DOHH2 (cell line): ENCODE measurements at regions not wholly inside any gene's neighbourhood (a gene's known extent, or its start where the extent isn't known, plus 50 kb on each side); places are given as distances from the start of the nearest gene placed in this dataset.

Source experiments
- H3F3A ChIP-seq: fragments of 200-600 bp; sonication (generic), shearing (Covaris generic); 2 replicates; pipeline ENCODE4 v1.6.0; 2016; ENCODE audit warnings: antibody characterized with exemption, mild to moderate bottlenecking; ENCODE audit not compliant: control insufficient read depth, insufficient read depth
- H3K27ac ChIP-seq: fragments of 200-600 bp; sonication (generic); 2 replicates; pipeline ENCODE4 v1.5.1; 2014; ENCODE audit warnings: low read depth, mild to moderate bottlenecking, low read length, moderate library complexity
- H3K27me3 ChIP-seq: fragments of 200-600 bp; sonication (generic); 2 replicates; pipeline ENCODE4 v1.6.1; 2014; ENCODE audit warnings: mild to moderate bottlenecking, low read length, mixed read lengths; ENCODE audit not compliant: control insufficient read depth
- H3K36me3 ChIP-seq: fragments of 200-600 bp; sonication (generic); 2 replicates; pipeline ENCODE4 v1.6.1; 2014; ENCODE audit warnings: mild to moderate bottlenecking, low read length, moderate library complexity, mixed read lengths; ENCODE audit not compliant: control insufficient read depth
- H3K4me1 ChIP-seq: fragments of 200-600 bp; sonication (generic); 2 replicates; pipeline ENCODE4 v1.6.1; 2014; ENCODE audit warnings: mild to moderate bottlenecking, low read length, mixed read lengths; ENCODE audit not compliant: control insufficient read depth
- H3K4me2 ChIP-seq: fragments of 200-600 bp; sonication (generic); 2 replicates; pipeline ENCODE4 v1.6.0; 2014; ENCODE audit warnings: mild to moderate bottlenecking, low read length, moderate library complexity
- H3K4me3 ChIP-seq: fragments of 200-600 bp; sonication (generic); 2 replicates; pipeline ENCODE4 v1.5.1; 2014; ENCODE audit warnings: mild to moderate bottlenecking, low read length, mixed read lengths
- H3K79me2 ChIP-seq: fragments of 200-600 bp; sonication (generic); 2 replicates; pipeline ENCODE4 v1.6.1; 2014; ENCODE audit warnings: mild to moderate bottlenecking, low read length, mixed read lengths; ENCODE audit not compliant: control insufficient read depth
- H3K9me2 ChIP-seq: fragments of 200-600 bp; sonication (generic); replicated peaks from 2 replicates; pipeline ENCODE4 v1.6.1; 2014; ENCODE audit warnings: mild to moderate bottlenecking, low read length, mixed read lengths; ENCODE audit not compliant: control insufficient read depth
- H3K9me3 ChIP-seq: fragments of 200-600 bp; sonication (generic); 2 replicates; pipeline ENCODE4 v1.6.1; 2014; ENCODE audit warnings: antibody characterized with exemption, low read length, mixed read lengths; ENCODE audit not compliant: control insufficient read depth, insufficient read depth
- H4K20me1 ChIP-seq: fragments of 200-600 bp; sonication (generic); 2 replicates; pipeline ENCODE4 v1.6.0; 2014; ENCODE audit warnings: low read depth, mild to moderate bottlenecking, antibody characterized with exemption, low read length, moderate library complexity; ENCODE audit not compliant: control insufficient read depth, insufficient read depth
- CTCF ChIP-seq: fragments of 200-600 bp; sonication (generic); IDR thresholded peaks from one replicate; pipeline ENCODE4 v1.5.1; 2014; ENCODE audit warnings: antibody characterized with exemption, mild to moderate bottlenecking, low read depth, low read length; ENCODE audit not compliant: poor library complexity, severe bottlenecking
- EZH2phosphoT487 ChIP-seq: fragments of 200-600 bp; sonication (generic); IDR thresholded peaks from 2 replicates; pipeline ENCODE4 v1.6.1; 2017; ENCODE audit warnings: borderline replicate concordance, mild to moderate bottlenecking, antibody characterized with exemption, low read length, moderate library complexity, mixed read lengths

- Histone ChIP-seq H3K27me3 (no peaks in the 10 kb centered on the region), H3K79me2 (peaks cover 3% of the 10 kb centered on the region; the same call in 1 of the 2 replicates), H3K9me3 (no peaks in the 10 kb centered on the region), H3K4me2 (no peak overlapping the region), H3F3A (peaks cover 19% of the 10 kb centered on the region), H4K20me1 (no peaks in the 10 kb centered on the region), H3K27ac (no peak overlapping the region), H3K36me3 (no peaks in the 10 kb centered on the region), H3K4me3 (no peak overlapping the region), H3K4me1 (peaks cover 50% of the 10 kb centered on the region), H3K9me2 (no peaks in the 10 kb centered on the region)
- TF ChIP-seq EZH2phosphoT487 (no peak), CTCF (no peak)
Observed at GRCh38 chr4:163614866-163615265, 120.4 kb downstream of the TMA16 start.

GRCh38 chr4:163618845-163619244 is 124.4 kb downstream of the TMA16 start:
- no peaks in the 10 kb centered on the region for H4K20me1 ChIP-seq
- H3K36me3 ChIP-seq, result no peaks in the 10 kb centered on the region
- no peaks in the 10 kb centered on the region for H3K9me2 ChIP-seq
- no peak overlapping the region for H3K4me2 ChIP-seq
- no peaks in the 10 kb centered on the region for H3K9me3 ChIP-seq
- H3F3A ChIP-seq, result no peaks in the 10 kb centered on the region
- H3K4me3 ChIP-seq, result no peak overlapping the region
- H3K79me2 ChIP-seq, result no peaks in the 10 kb centered on the region
- H3K27ac ChIP-seq, result no peak overlapping the region
- peaks cover 10% of the 10 kb centered on the region for H3K4me1 ChIP-seq
- no peak for TF ChIP-seq CTCF
- no peak for TF ChIP-seq EZH2phosphoT487
- H3K27me3 ChIP-seq, result no peaks in the 10 kb centered on the region

DNA sequence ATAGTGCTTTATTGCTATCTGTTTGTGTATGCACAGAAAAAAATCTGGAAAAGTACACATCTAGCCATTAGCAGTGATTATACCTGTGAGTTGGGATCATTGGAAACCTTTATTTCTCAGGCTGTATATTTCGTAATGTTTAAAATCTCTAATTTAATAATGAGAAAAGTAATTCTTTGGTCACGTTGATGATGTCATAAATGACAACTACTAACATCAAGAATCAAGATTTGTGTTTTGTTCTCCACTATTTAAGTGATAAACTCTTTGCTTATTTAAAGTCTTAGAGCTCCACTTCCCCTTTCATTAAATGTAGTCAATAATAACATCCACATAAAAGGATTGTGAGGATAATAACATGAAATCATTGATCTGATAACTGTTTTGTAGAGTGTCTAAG is 126.2 kb downstream of the TMA16 start:
- Histone ChIP-seq H3K36me3 (no peaks in the 10 kb centered on the region), H3K4me2 (no peak overlapping the region), H3K79me2 (no peaks in the 10 kb centered on the region), H3K27ac (no peak overlapping the region), H3K9me2 (no peaks in the 10 kb centered on the region), H3F3A (no peaks in the 10 kb centered on the region), H4K20me1 (no peaks in the 10 kb centered on the region), H3K9me3 (no peaks in the 10 kb centered on the region), H3K4me1 (no peaks in the 10 kb centered on the region), H3K27me3 (no peaks in the 10 kb centered on the region), H3K4me3 (no peak overlapping the region)
- TF ChIP-seq EZH2phosphoT487 (no peak), CTCF (no peak)

DNA sequence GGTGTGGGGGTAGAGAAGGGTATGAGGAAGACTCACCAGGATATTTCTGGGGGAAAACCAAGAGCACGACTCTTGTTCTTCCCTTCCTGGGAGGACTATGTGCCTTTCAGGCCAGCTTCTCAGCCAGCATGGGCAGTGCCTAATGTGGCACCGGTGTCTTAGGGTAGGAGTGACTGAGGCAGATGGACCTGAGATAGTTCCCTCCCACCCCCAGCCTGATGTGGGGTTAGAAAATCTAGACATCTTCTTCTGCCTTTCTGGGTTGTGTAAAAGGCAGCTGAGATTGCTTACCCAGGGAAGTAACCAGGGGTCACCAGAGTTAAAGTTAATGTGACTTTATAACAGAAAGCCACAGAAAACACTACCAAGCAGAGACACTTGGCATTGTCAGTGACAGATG is 127.3 kb downstream of the TMA16 start:
- no peak for TF ChIP-seq EZH2phosphoT487
- no peaks in the 10 kb centered on the region for H3K9me3 ChIP-seq
- H3K36me3 ChIP-seq, result no peaks in the 10 kb centered on the region
- no peak overlapping the region for H3K4me2 ChIP-seq
- H4K20me1 ChIP-seq, result no peaks in the 10 kb centered on the region
- H3K27ac ChIP-seq, result no peak overlapping the region
- H3K27me3 ChIP-seq, result no peaks in the 10 kb centered on the region
- H3K9me2 ChIP-seq, result no peaks in the 10 kb centered on the region
- H3K4me1 ChIP-seq, result no peaks in the 10 kb centered on the region
- no peaks in the 10 kb centered on the region for H3F3A ChIP-seq
- H3K79me2 ChIP-seq, result no peaks in the 10 kb centered on the region
- no peak overlapping the region for H3K4me3 ChIP-seq
